ENCODE measurements at regions not wholly inside any gene's neighbourhood (a gene's known extent, or its start where the extent isn't known, plus 50 kb on each side); places are given as distances from the start of the nearest gene placed in this dataset.

GRCh38 chr10:27451054-27451453 is 53.0 kb upstream of the RAB18 start:
- TF ChIP-seq EZH2 (IDR thresholded peaks at IDR 0.05; ENCODE audit: borderline replicate concordance, low read length) (no peak), CTCF (IDR thresholded peaks at IDR 0.05; ENCODE audit: low read length) (no peak)
